GM12865 (cell line): ENCODE measurements at regions not wholly inside any gene's neighbourhood (a gene's known extent, or its start where the extent isn't known, plus 50 kb on each side); places are given as distances from the start of the nearest gene placed in this dataset.
"Not testable (repeated sequence)": the region's sequence is repeated elsewhere in the genome, so short reads cannot be mapped to it uniquely, and the experiment has no call there.

Experiments
- DNase-seq: peaks from one replicate; pipeline ENCODE4 v3.0.0; 2010; ENCODE audit warnings: low read depth
- H3K4me3 ChIP-seq: 2 replicates; pipeline ENCODE4 v1.5.1; 2011; ENCODE audit warnings: mild to moderate bottlenecking, low read depth, low read length, control low read depth
- CTCF ChIP-seq: IDR thresholded peaks from 2 replicates; pipeline ENCODE4 v1.5.1; 2011; ENCODE audit warnings: low read length, control low read depth, low read depth, inconsistent platforms; ENCODE audit not compliant: insufficient read depth; ENCODE audit errors: missing control alignments

- no peak overlapping the region for H3K4me3 ChIP-seq
- no peak for TF ChIP-seq CTCF
- no peak for DNase-seq
These were observed 162.8 kb upstream of the TBX3 start for GRCh38 chr12:114846771-114847170.

GRCh38 chr12:114841557-114842251 is 157.7 kb upstream of the TBX3 start:
- no peak for DNase-seq
- H3K4me3 ChIP-seq: no peak overlapping the region
- no peak for TF ChIP-seq CTCF

GRCh38 chr12:114838480-114838879 is 154.5 kb upstream of the TBX3 start:
- no peak for TF ChIP-seq CTCF
- DNase-seq: no peak
- H3K4me3 ChIP-seq: no peak overlapping the region

- no peak for DNase-seq
- no peak for TF ChIP-seq CTCF
- H3K4me3 ChIP-seq: no peak overlapping the region
These were observed 152.6 kb upstream of the TBX3 start for GRCh38 chr12:114836609-114837008.

GRCh38 chr12:114835031-114835430 is 151.1 kb upstream of the TBX3 start:
- no peak for TF ChIP-seq CTCF
- no peak overlapping the region for H3K4me3 ChIP-seq
- DNase-seq: no peak

GRCh38 chr12:114834621-114835020 is 150.6 kb upstream of the TBX3 start:
- TF ChIP-seq CTCF: no peak
- H3K4me3 ChIP-seq: no peak overlapping the region
- no peak for DNase-seq

GRCh38 chr12:114829833-114830232 is 145.9 kb upstream of the TBX3 start:
- no peak for TF ChIP-seq CTCF
- no peak for DNase-seq
- H3K4me3 ChIP-seq: no peak overlapping the region

GRCh38 chr12:114829244-114829643 is 145.3 kb upstream of the TBX3 start:
- DNase-seq, H3K4me3 ChIP-seq: not testable (repeated sequence)
